HL-60 (cell line): ENCODE measurements at regions not wholly inside any gene's neighbourhood (a gene's known extent, or its start where the extent isn't known, plus 50 kb on each side); places are given as distances from the start of the nearest gene placed in this dataset.
"Not testable (repeated sequence)": the region's sequence is repeated elsewhere in the genome, so short reads cannot be mapped to it uniquely, and the experiment has no call there.

Experiments
- GABPA ChIP-seq: IDR thresholded peaks from 2 replicates; pipeline ENCODE4 v1.6.1; 2012; ENCODE audit warnings: low read depth
- TF ChIP-seq, protein P1 (sequence below): IDR thresholded peaks from one replicate; pipeline ENCODE4 v1.5.1; 2011; ENCODE audit warnings: low read length, control low read depth, inconsistent platforms; ENCODE audit not compliant: insufficient read depth
- TF ChIP-seq, protein P2 (sequence below): IDR thresholded peaks from 2 replicates; pipeline ENCODE4 v1.6.1; 2012; ENCODE audit warnings: low read depth; ENCODE audit not compliant: insufficient replicate concordance

- TF ChIP-seq, protein P1, sequence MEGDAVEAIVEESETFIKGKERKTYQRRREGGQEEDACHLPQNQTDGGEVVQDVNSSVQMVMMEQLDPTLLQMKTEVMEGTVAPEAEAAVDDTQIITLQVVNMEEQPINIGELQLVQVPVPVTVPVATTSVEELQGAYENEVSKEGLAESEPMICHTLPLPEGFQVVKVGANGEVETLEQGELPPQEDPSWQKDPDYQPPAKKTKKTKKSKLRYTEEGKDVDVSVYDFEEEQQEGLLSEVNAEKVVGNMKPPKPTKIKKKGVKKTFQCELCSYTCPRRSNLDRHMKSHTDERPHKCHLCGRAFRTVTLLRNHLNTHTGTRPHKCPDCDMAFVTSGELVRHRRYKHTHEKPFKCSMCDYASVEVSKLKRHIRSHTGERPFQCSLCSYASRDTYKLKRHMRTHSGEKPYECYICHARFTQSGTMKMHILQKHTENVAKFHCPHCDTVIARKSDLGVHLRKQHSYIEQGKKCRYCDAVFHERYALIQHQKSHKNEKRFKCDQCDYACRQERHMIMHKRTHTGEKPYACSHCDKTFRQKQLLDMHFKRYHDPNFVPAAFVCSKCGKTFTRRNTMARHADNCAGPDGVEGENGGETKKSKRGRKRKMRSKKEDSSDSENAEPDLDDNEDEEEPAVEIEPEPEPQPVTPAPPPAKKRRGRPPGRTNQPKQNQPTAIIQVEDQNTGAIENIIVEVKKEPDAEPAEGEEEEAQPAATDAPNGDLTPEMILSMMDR: not testable (repeated sequence)
- not testable (repeated sequence) for TF ChIP-seq GABPA
- TF ChIP-seq, protein P2, sequence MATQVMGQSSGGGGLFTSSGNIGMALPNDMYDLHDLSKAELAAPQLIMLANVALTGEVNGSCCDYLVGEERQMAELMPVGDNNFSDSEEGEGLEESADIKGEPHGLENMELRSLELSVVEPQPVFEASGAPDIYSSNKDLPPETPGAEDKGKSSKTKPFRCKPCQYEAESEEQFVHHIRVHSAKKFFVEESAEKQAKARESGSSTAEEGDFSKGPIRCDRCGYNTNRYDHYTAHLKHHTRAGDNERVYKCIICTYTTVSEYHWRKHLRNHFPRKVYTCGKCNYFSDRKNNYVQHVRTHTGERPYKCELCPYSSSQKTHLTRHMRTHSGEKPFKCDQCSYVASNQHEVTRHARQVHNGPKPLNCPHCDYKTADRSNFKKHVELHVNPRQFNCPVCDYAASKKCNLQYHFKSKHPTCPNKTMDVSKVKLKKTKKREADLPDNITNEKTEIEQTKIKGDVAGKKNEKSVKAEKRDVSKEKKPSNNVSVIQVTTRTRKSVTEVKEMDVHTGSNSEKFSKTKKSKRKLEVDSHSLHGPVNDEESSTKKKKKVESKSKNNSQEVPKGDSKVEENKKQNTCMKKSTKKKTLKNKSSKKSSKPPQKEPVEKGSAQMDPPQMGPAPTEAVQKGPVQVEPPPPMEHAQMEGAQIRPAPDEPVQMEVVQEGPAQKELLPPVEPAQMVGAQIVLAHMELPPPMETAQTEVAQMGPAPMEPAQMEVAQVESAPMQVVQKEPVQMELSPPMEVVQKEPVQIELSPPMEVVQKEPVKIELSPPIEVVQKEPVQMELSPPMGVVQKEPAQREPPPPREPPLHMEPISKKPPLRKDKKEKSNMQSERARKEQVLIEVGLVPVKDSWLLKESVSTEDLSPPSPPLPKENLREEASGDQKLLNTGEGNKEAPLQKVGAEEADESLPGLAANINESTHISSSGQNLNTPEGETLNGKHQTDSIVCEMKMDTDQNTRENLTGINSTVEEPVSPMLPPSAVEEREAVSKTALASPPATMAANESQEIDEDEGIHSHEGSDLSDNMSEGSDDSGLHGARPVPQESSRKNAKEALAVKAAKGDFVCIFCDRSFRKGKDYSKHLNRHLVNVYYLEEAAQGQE: not testable (repeated sequence)
Observed at GRCh38 chr7:65141405-65141778, 134.9 kb upstream of the ERV3-1 start.
